ENCODE measurements at regions not wholly inside any gene's neighbourhood (a gene's known extent, or its start where the extent isn't known, plus 50 kb on each side); places are given as distances from the start of the nearest gene placed in this dataset.
"Not testable (repeated sequence)": the region's sequence is repeated elsewhere in the genome, so short reads cannot be mapped to it uniquely, and the experiment has no call there.

DNA sequence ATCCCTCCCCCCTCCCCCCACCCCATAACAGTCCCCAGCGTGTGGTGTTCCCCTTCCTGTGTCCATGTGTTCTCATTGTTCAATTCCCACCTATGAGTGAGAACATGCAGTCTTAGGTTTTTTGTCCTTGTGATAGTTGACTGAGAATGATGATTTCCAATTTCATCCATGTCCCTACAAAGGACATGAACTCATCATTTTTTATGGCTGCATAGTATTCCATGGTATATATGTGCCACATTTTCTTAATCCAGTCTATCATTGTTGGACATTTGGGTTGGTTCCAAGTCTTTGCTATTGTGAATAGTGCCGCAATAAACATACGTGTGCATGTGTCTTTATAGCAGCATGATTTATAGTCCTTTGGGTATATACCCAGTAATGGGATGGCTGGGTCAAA lies 180.1 kb upstream of the C1QTNF3 start:
- not testable (repeated sequence) for H3K9me3 ChIP-seq (ENCODE audit: insufficient read depth, low read length); DNase-seq (ENCODE audit: low read depth, low spot score)

GRCh38 chr5:34230402-34230801 lies 187.4 kb upstream of the C1QTNF3 start:
- H3K27me3 ChIP-seq (ENCODE audit: insufficient read depth, insufficient read length); H3K4me3 ChIP-seq (ENCODE audit: insufficient read length, low read depth); H3K4me1 ChIP-seq (ENCODE audit: insufficient read depth, insufficient read length); DNase-seq (ENCODE audit: low read depth, low spot score); H3K36me3 ChIP-seq (ENCODE audit: insufficient read depth, insufficient read length, low read length); H3K9me3 ChIP-seq (ENCODE audit: insufficient read depth, low read length); H3K9ac ChIP-seq (ENCODE audit: insufficient read length, low read depth): not testable (repeated sequence)

More for the DNA sequence above, 180.1 kb upstream of the C1QTNF3 start:
- not testable (repeated sequence) for H3K4me3 ChIP-seq (ENCODE audit: insufficient read length, low read depth); H3K9ac ChIP-seq (ENCODE audit: insufficient read length, low read depth); H3K4me1 ChIP-seq (ENCODE audit: insufficient read depth, insufficient read length); H3K36me3 ChIP-seq (ENCODE audit: insufficient read depth, insufficient read length, low read length); H3K27me3 ChIP-seq (ENCODE audit: insufficient read depth, insufficient read length)

DNA sequence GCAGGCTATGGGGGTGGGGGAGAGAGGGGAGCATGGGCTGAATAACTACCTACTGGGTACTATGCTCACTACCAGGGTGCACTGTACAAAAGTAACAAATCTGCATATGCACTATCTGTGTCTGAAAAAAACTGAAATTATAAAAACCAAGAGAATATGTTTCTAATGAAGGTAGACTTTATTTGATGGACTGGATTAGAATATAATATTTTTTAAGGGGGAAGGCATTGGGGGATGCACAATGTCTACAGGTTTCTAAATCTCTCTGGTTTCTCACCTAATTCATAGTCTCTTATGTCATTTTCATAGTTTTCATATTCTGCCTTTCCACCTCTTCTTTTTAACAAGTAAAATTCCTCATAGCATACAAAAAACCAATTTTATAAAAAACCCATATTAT lies 200.8 kb upstream of the C1QTNF3 start:
- H3K9ac ChIP-seq (ENCODE audit: insufficient read length, low read depth); H3K9me3 ChIP-seq (ENCODE audit: insufficient read depth, low read length); H3K4me1 ChIP-seq (ENCODE audit: insufficient read depth, insufficient read length); H3K4me3 ChIP-seq (ENCODE audit: insufficient read length, low read depth); H3K36me3 ChIP-seq (ENCODE audit: insufficient read depth, insufficient read length, low read length); H3K27me3 ChIP-seq (ENCODE audit: insufficient read depth, insufficient read length); DNase-seq (ENCODE audit: low read depth, low spot score): not testable (repeated sequence)

GRCh38 chr5:34244281-34245031 lies 201.4 kb upstream of the C1QTNF3 start:
- H3K36me3 ChIP-seq (ENCODE audit: insufficient read depth, insufficient read length, low read length); H3K9ac ChIP-seq (ENCODE audit: insufficient read length, low read depth); H3K27me3 ChIP-seq (ENCODE audit: insufficient read depth, insufficient read length); H3K4me1 ChIP-seq (ENCODE audit: insufficient read depth, insufficient read length); H3K9me3 ChIP-seq (ENCODE audit: insufficient read depth, low read length); H3K4me3 ChIP-seq (ENCODE audit: insufficient read length, low read depth); DNase-seq (ENCODE audit: low read depth, low spot score): not testable (repeated sequence)

DNA sequence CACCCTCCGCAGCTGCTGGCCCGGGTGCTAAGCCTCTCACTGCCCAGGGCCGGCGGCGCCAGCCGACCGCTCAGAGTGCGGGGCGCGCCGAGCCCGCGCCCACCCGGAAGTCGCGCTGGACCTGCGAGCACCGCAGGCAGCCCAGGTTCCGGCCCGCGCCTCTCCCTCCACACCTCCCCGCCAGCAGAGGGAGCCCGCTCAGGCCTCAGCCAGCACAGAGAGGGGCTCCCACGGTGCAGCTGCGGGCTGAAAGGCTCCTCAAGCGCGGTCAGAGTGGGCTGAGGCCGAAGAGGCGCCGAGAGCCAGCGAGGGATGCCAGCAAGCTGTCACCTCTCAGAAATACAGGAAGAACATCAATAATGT lies 202.0 kb upstream of the C1QTNF3 start:
- not testable (repeated sequence) for H3K4me1 ChIP-seq (ENCODE audit: insufficient read depth, insufficient read length); H3K9me3 ChIP-seq (ENCODE audit: insufficient read depth, low read length); H3K4me3 ChIP-seq (ENCODE audit: insufficient read length, low read depth); H3K27me3 ChIP-seq (ENCODE audit: insufficient read depth, insufficient read length); DNase-seq (ENCODE audit: low read depth, low spot score); H3K36me3 ChIP-seq (ENCODE audit: insufficient read depth, insufficient read length, low read length); H3K9ac ChIP-seq (ENCODE audit: insufficient read length, low read depth)

DNA sequence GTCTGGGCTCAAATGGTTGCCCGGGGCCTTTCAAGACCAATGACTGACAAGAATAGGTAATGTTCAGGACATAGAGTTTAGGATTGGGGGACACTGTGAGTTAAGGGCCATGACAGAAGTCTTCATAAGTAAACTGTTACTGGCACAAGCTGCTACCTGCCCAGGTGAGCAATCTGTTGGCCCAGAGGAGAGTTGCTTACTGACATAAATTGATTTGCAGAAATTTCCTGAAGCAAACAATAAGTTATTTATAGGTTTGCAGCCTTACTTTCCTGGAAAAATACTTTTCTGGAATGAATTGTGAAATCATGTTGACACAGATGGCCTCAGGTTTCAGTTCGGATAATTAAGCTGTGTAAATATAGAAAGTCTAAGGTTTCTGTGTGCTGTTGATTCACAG lies 202.8 kb upstream of the C1QTNF3 start:
- not testable (repeated sequence) for H3K4me3 ChIP-seq (ENCODE audit: insufficient read length, low read depth); H3K27me3 ChIP-seq (ENCODE audit: insufficient read depth, insufficient read length); H3K4me1 ChIP-seq (ENCODE audit: insufficient read depth, insufficient read length); H3K9me3 ChIP-seq (ENCODE audit: insufficient read depth, low read length); H3K36me3 ChIP-seq (ENCODE audit: insufficient read depth, insufficient read length, low read length); DNase-seq (ENCODE audit: low read depth, low spot score); H3K9ac ChIP-seq (ENCODE audit: insufficient read length, low read depth)

GRCh38 chr5:34258598-34258997 lies 215.6 kb upstream of the C1QTNF3 start:
- H3K36me3 ChIP-seq (ENCODE audit: insufficient read depth, insufficient read length, low read length); H3K9me3 ChIP-seq (ENCODE audit: insufficient read depth, low read length); DNase-seq (ENCODE audit: low read depth, low spot score); H3K27me3 ChIP-seq (ENCODE audit: insufficient read depth, insufficient read length); H3K4me3 ChIP-seq (ENCODE audit: insufficient read length, low read depth); H3K4me1 ChIP-seq (ENCODE audit: insufficient read depth, insufficient read length); H3K9ac ChIP-seq (ENCODE audit: insufficient read length, low read depth): not testable (repeated sequence)

DNA sequence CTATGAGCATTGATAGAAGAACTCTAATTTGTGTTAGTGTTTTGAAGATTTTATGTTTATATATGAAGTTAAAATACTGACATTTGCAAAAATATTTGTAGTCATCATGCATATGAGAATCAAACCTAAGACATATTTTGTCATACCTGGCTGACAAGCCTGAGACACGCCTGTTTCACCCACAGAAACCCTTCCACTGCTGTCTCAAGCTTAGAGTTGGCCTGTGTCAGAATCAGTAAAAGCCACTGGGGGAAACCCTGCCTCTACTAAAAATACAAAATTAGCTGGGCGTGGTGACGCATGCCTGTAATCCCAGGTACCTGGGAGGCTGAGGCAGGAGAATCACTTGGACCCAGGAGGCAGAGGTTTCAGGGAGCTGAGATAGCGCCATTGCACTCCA lies 218.0 kb upstream of the C1QTNF3 start:
- H3K4me3 ChIP-seq (ENCODE audit: insufficient read length, low read depth); H3K9ac ChIP-seq (ENCODE audit: insufficient read length, low read depth); DNase-seq (ENCODE audit: low read depth, low spot score); H3K9me3 ChIP-seq (ENCODE audit: insufficient read depth, low read length); H3K27me3 ChIP-seq (ENCODE audit: insufficient read depth, insufficient read length); H3K36me3 ChIP-seq (ENCODE audit: insufficient read depth, insufficient read length, low read length); H3K4me1 ChIP-seq (ENCODE audit: insufficient read depth, insufficient read length): not testable (repeated sequence)

DNA sequence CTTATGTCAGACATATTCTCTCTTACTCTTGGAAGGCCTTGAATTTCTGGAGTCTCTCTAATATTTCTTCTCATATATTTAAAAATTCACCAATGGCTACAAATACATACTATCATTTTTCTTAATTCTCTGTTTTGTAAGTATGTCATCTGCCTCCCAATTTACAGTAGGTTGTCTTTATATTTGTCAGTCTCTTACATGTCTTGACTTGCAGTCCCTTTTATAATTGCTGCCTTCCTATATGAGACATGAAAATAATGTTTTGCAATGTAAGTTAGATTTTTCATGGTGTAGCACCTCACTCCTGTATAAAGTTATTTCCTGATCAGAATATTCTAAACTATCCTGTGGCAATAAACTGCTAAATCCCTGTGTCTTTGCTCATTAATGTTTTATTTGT lies 223.1 kb upstream of the C1QTNF3 start:
- DNase-seq (ENCODE audit: low read depth, low spot score); H3K27me3 ChIP-seq (ENCODE audit: insufficient read depth, insufficient read length); H3K9me3 ChIP-seq (ENCODE audit: insufficient read depth, low read length); H3K4me3 ChIP-seq (ENCODE audit: insufficient read length, low read depth); H3K4me1 ChIP-seq (ENCODE audit: insufficient read depth, insufficient read length); H3K36me3 ChIP-seq (ENCODE audit: insufficient read depth, insufficient read length, low read length); H3K9ac ChIP-seq (ENCODE audit: insufficient read length, low read depth): not testable (repeated sequence)

- H3K9ac ChIP-seq (ENCODE audit: insufficient read length, low read depth); H3K9me3 ChIP-seq (ENCODE audit: insufficient read depth, low read length); H3K4me3 ChIP-seq (ENCODE audit: insufficient read length, low read depth); H3K36me3 ChIP-seq (ENCODE audit: insufficient read depth, insufficient read length, low read length); H3K27me3 ChIP-seq (ENCODE audit: insufficient read depth, insufficient read length); H3K4me1 ChIP-seq (ENCODE audit: insufficient read depth, insufficient read length): not testable (repeated sequence)
- DNase-seq (ENCODE audit: low read depth, low spot score), result peak; percentile 74
Observed at GRCh38 chr5:34296759-34297158, 253.7 kb upstream of the C1QTNF3 start.

GRCh38 chr5:34329201-34329600 lies 286.2 kb upstream of the C1QTNF3 start:
- not testable (repeated sequence) for H3K27me3 ChIP-seq (ENCODE audit: insufficient read depth, insufficient read length); H3K9ac ChIP-seq (ENCODE audit: insufficient read length, low read depth); H3K9me3 ChIP-seq (ENCODE audit: insufficient read depth, low read length); H3K4me3 ChIP-seq (ENCODE audit: insufficient read length, low read depth); H3K4me1 ChIP-seq (ENCODE audit: insufficient read depth, insufficient read length); H3K36me3 ChIP-seq (ENCODE audit: insufficient read depth, insufficient read length, low read length); DNase-seq (ENCODE audit: low read depth, low spot score)

DNA sequence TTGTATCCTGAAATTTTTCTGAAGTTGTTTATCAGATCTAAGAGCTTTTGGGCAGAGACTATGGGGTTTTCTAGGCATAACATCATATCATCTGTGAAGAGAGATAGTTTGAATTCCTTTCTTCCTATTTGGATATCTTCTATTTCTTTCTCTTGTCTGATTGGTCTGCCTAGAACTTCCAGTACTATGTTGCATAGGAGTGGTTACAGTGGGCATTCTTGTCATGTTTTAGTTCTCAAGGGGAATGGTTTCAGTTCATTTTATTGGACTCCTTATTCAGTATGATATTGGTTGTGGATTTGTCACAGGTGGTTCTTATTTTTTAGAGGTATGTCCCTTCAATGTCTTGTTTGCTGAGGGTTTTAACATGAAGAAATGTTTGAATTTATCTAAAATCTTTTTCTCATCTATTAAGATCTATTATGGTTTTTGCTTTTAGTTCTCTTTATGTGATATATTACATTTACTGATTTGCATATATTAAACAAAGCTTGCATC lies 286.6 kb upstream of the C1QTNF3 start:
- H3K9me3 ChIP-seq (ENCODE audit: insufficient read depth, low read length); DNase-seq (ENCODE audit: low read depth, low spot score); H3K4me1 ChIP-seq (ENCODE audit: insufficient read depth, insufficient read length); H3K9ac ChIP-seq (ENCODE audit: insufficient read length, low read depth); H3K36me3 ChIP-seq (ENCODE audit: insufficient read depth, insufficient read length, low read length); H3K4me3 ChIP-seq (ENCODE audit: insufficient read length, low read depth); H3K27me3 ChIP-seq (ENCODE audit: insufficient read depth, insufficient read length): not testable (repeated sequence)

All from NT2/D1 (cell line).